ENCODE measurements at regions not wholly inside any gene's neighbourhood (a gene's known extent, or its start where the extent isn't known, plus 50 kb on each side); places are given as distances from the start of the nearest gene placed in this dataset.

- TF ChIP-seq, protein P1, sequence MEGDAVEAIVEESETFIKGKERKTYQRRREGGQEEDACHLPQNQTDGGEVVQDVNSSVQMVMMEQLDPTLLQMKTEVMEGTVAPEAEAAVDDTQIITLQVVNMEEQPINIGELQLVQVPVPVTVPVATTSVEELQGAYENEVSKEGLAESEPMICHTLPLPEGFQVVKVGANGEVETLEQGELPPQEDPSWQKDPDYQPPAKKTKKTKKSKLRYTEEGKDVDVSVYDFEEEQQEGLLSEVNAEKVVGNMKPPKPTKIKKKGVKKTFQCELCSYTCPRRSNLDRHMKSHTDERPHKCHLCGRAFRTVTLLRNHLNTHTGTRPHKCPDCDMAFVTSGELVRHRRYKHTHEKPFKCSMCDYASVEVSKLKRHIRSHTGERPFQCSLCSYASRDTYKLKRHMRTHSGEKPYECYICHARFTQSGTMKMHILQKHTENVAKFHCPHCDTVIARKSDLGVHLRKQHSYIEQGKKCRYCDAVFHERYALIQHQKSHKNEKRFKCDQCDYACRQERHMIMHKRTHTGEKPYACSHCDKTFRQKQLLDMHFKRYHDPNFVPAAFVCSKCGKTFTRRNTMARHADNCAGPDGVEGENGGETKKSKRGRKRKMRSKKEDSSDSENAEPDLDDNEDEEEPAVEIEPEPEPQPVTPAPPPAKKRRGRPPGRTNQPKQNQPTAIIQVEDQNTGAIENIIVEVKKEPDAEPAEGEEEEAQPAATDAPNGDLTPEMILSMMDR (IDR thresholded peaks at IDR 0.05) = no peak
- no peak for TF ChIP-seq POLR2A (IDR thresholded peaks at IDR 0.05)
Observed at GRCh38 chr2:134009440-134009839, 244.4 kb upstream of the MGAT5 start.
